Spleen (tissue), 11 donors: ENCODE measurements at regions not wholly inside any gene's neighbourhood (a gene's known extent, or its start where the extent isn't known, plus 50 kb on each side); places are given as distances from the start of the nearest gene placed in this dataset.
"Not testable (repeated sequence)": the region's sequence is repeated elsewhere in the genome, so short reads cannot be mapped to it uniquely, and the experiment has no call there.

Experiments used
- DNase-seq: peaks from one replicate; pipeline ENCODE4 v3.0.0-alpha.2; 2020
- H3K27ac ChIP-seq, 8 donors: fragments of 200-600 bp; sonication (generic) in 7 of 8; 1 replicate in 4 of 8; 2 replicates in 4 of 8; pipeline versions ENCODE4 v1.5.0 to v1.8.0; 2016 to 2021; ENCODE audit warnings: inconsistent platforms in 4 of 8, mild to moderate bottlenecking in 4 of 8, moderate library complexity in 1 of 8
- H3K27me3 ChIP-seq, 7 donors: fragments of 200-600 bp; sonication (generic) in 6 of 7; replicated peaks in 1 of 7; 1 replicate in 4 of 7; 2 replicates in 3 of 7; pipeline versions ENCODE4 v1.5.0 to v1.8.0; 2016 to 2021; ENCODE audit warnings: inconsistent platforms in 3 of 7, mild to moderate bottlenecking in 1 of 7
- H3K36me3 ChIP-seq, 6 donors: fragments of 200-600 bp; sonication (generic) in 5 of 6; 1 replicate in 4 of 6; 2 replicates in 2 of 6; pipeline versions ENCODE4 v1.5.0 to v1.8.0; 2016 to 2021; ENCODE audit warnings: inconsistent platforms in 2 of 6
- H3K4me1 ChIP-seq, 6 donors: fragments of 200-600 bp; sonication (generic) in 5 of 6; 1 replicate in 3 of 6; 2 replicates in 3 of 6; pipeline versions ENCODE4 v1.5.0 to v1.8.0; 2016 to 2021; ENCODE audit warnings: inconsistent platforms in 3 of 6
- H3K4me3 ChIP-seq, 8 donors: fragments of 200-600 bp; sonication (generic) in 7 of 8; 1 replicate in 4 of 8; 2 replicates in 4 of 8; pipeline versions ENCODE4 v1.5.0 to v1.8.0; 2016 to 2021; ENCODE audit warnings: inconsistent platforms in 4 of 8, mild to moderate bottlenecking in 4 of 8, moderate library complexity in 2 of 8
- H3K9me3 ChIP-seq, 8 donors: fragments of 200-600 bp; sonication (generic) in 7 of 8; 1 replicate in 4 of 8; 2 replicates in 4 of 8; pipeline versions ENCODE4 v1.5.0 to v1.8.0; 2016 to 2021; ENCODE audit warnings: inconsistent platforms in 4 of 8
- CTCF ChIP-seq, 11 experiments: fragments of 200-600 bp in 7 of 11; fragments of 450-650 bp in 4 of 11; sonication (generic) in 4 of 11; IDR thresholded peaks in 8 of 11; conservative IDR thresholded peaks in 3 of 11; 1 replicate in 7 of 11; 2 replicates in 4 of 11; pipeline versions ENCODE4 v1.4.0 to v1.8.0; 2016 to 2021; ENCODE audit warnings: antibody characterized with exemption in 11 of 11, inconsistent platforms in 4 of 11, mild to moderate bottlenecking in 1 of 11
- POLR2A ChIP-seq, 3 donors: fragments of 450-650 bp; IDR thresholded peaks; one replicate each; pipeline ENCODE4 v1.5.1; 2017; ENCODE audit warnings: antibody characterized with exemption in 3 of 3, mild to moderate bottlenecking in 1 of 3
- POLR2AphosphoS5 ChIP-seq, 3 donors: sonication (generic); formaldehyde crosslinking; IDR thresholded peaks; one replicate each; pipeline ENCODE4 v1.5.1; 2017; ENCODE audit warnings: antibody characterized with exemption in 3 of 3
- WGBS, 5 donors: extraction: QIAGEN DNeasy Blood & Tissue Kit in 3 of 5; methylation state at CpG; one replicate each; pipeline versions ENCODE4 v1.1.5 to v1.1.7; 2013 to 2018; 5-methylcytosine and 5-hydroxymethylcytosine counted together
- intact Hi-C: fragments of 100-400 bp; cut with DNase I; formaldehyde crosslinking; loops from one replicate; pipeline ENCODE4 v1.15.0; 2023; ENCODE audit warnings: low total_unique reads
- donor health status: healthy with polysubstance abuse.
- donor health status: DM: no; HTN: no; CAD: no; lungs with moderate emphysema.
- donor health status: DM: no; HTN: no; CAD: no.
- donor health status: Bipolar disorder and iron deficiency.
- donor health status: healthy.
- donor health status: DM: no; HTN: no; CAD: no.
- donor health status: DM: yes; HTN: yes; CAD: no.

- Histone ChIP-seq H3K4me1 (no peaks in the 10 kb centered on the region), H3K36me3 (no peaks in the 10 kb centered on the region), H3K27me3 (no peaks in the 10 kb centered on the region), H3K9me3 (no peaks in the 10 kb centered on the region), H3K27ac (no peak overlapping the region), H3K4me3 (no peak overlapping the region)
- intact Hi-C loops: no loop called here
- DNase-seq: no peak
- no peak for TF ChIP-seq POLR2A (IDR thresholded peaks at IDR 0.05)
- no peak for TF ChIP-seq POLR2AphosphoS5 (IDR thresholded peaks at IDR 0.05)
- no peak for TF ChIP-seq CTCF (IDR thresholded peaks at IDR 0.05 in 8 of 11, conservative IDR thresholded peaks at IDR 0.05 in 3 of 11)
- WGBS, 5 donors: 67 to 96% (median 82%) methylated on average over 2 of the region's 2 CpGs
Measured at GRCh38 chr3:176842914-176843313, 354.4 kb downstream of the TBL1XR1 start.

GRCh38 chr3:176840641-176841286 lies 356.5 kb downstream of the TBL1XR1 start:
- H3K27me3 ChIP-seq: no peaks in the 10 kb centered on the region
- TF ChIP-seq POLR2AphosphoS5 (IDR thresholded peaks at IDR 0.05): no peak
- no peak for TF ChIP-seq CTCF (IDR thresholded peaks at IDR 0.05 in 8 of 11, conservative IDR thresholded peaks at IDR 0.05 in 3 of 11)
- intact Hi-C loops: no loop called here
- H3K4me1 ChIP-seq: no peaks in the 10 kb centered on the region
- no peaks in the 10 kb centered on the region for H3K9me3 ChIP-seq
- H3K27ac ChIP-seq: no peak overlapping the region
- WGBS, 5 donors: 82 to 91% (median 89%) methylated on average over 6 to 8 of the region's 8 CpGs
- H3K36me3 ChIP-seq: no peaks in the 10 kb centered on the region
- H3K4me3 ChIP-seq: no peak overlapping the region
- no peak for DNase-seq

- Histone ChIP-seq H3K36me3 (no peaks in the 10 kb centered on the region), H3K27ac (no peak overlapping the region), H3K27me3 (no peaks in the 10 kb centered on the region), H3K4me3 (no peak overlapping the region), H3K4me1 (no peaks in the 10 kb centered on the region), H3K9me3 (no peaks in the 10 kb centered on the region)
- WGBS, 5 donors: 68 to 87% (median 72%) methylated on average over 2 of the region's 2 CpGs
- intact Hi-C loops: no loop called here
- no peak for TF ChIP-seq CTCF (IDR thresholded peaks at IDR 0.05 in 8 of 11, conservative IDR thresholded peaks at IDR 0.05 in 3 of 11)
- no peak for TF ChIP-seq POLR2A (IDR thresholded peaks at IDR 0.05)
- TF ChIP-seq POLR2AphosphoS5 (IDR thresholded peaks at IDR 0.05): no peak
- DNase-seq: no peak
Measured at GRCh38 chr3:176839901-176840300, 357.4 kb downstream of the TBL1XR1 start.

GRCh38 chr3:176839466-176839865 lies 357.8 kb downstream of the TBL1XR1 start:
- Histone ChIP-seq H3K27ac (no peak overlapping the region), H3K4me3 (no peak overlapping the region), H3K36me3 (no peaks in the 10 kb centered on the region), H3K27me3 (no peaks in the 10 kb centered on the region), H3K4me1 (no peaks in the 10 kb centered on the region), H3K9me3 (no peaks in the 10 kb centered on the region)
- intact Hi-C loops: no loop called here
- WGBS, 5 donors: 90 to 95% (median 91%) methylated on average over 3 of the region's 3 CpGs
- DNase-seq: no peak
- TF ChIP-seq CTCF (IDR thresholded peaks at IDR 0.05 in 8 of 11, conservative IDR thresholded peaks at IDR 0.05 in 3 of 11) (no peak), POLR2AphosphoS5 (IDR thresholded peaks at IDR 0.05) (no peak), POLR2A (IDR thresholded peaks at IDR 0.05) (no peak)

- DNase-seq, H3K4me3 ChIP-seq, H3K9me3 ChIP-seq, H3K27me3 ChIP-seq, H3K36me3 ChIP-seq, H3K4me1 ChIP-seq, H3K27ac ChIP-seq, intact Hi-C loops: not testable (repeated sequence)
- 93 to 95% (median 94%) methylated on average over 15 of the region's 15 CpGs for WGBS, 5 donors
Measured at GRCh38 chr3:176827244-176827643, 370.0 kb downstream of the TBL1XR1 start.
